ENCODE measurements at regions not wholly inside any gene's neighbourhood (a gene's known extent, or its start where the extent isn't known, plus 50 kb on each side); places are given as distances from the start of the nearest gene placed in this dataset.

- TF ChIP-seq POLR2A (IDR thresholded peaks at IDR 0.05) (no peak), CTCF (IDR thresholded peaks at IDR 0.05) (no peak), EP300 (IDR thresholded peaks at IDR 0.05) (no peak), POLR2AphosphoS5 (IDR thresholded peaks at IDR 0.05) (no peak)
Measured at GRCh38 chr4:175350246-175350645, 432.1 kb downstream of the ADAM29 start.
